Adrenal gland (tissue), 9 donors: ENCODE measurements at regions not wholly inside any gene's neighbourhood (a gene's known extent, or its start where the extent isn't known, plus 50 kb on each side); places are given as distances from the start of the nearest gene placed in this dataset.

Experiments used
- DNase-seq, 7 donors: peaks; one replicate each; pipeline ENCODE4 v3.0.0-alpha.2; 2019 to 2020
- H3K27ac ChIP-seq, 5 donors: fragments of 200-600 bp; sonication (generic) in 4 of 5; 1 replicate in 3 of 5; 2 replicates in 2 of 5; pipeline versions ENCODE4 v1.5.1 to v1.8.0; 2016 to 2020; ENCODE audit warnings: mild to moderate bottlenecking in 1 of 5
- H3K27me3 ChIP-seq: fragments of 200-600 bp; 2 replicates; pipeline ENCODE4 v1.8.0; 2021
- H3K36me3 ChIP-seq, 2 donors: fragments of 200-600 bp; replicated peaks in 1 of 2; 1 replicate in 1 of 2; 2 replicates in 1 of 2; pipeline versions ENCODE4 v1.5.1 to v1.8.0; 2018 to 2022
- H3K4me1 ChIP-seq, 2 donors: fragments of 200-600 bp; replicated peaks in 1 of 2; 1 replicate in 1 of 2; 2 replicates in 1 of 2; pipeline versions ENCODE4 v1.5.1 to v1.8.0; 2018 to 2021
- H3K4me3 ChIP-seq, 4 donors: fragments of 200-600 bp; sonication (generic) in 3 of 4; one replicate each; pipeline ENCODE4 v1.5.1; 2016 to 2018
- H3K9me3 ChIP-seq, 3 donors: fragments of 200-600 bp; sonication (generic) in 1 of 3; replicated peaks in 1 of 3; 1 replicate in 2 of 3; 2 replicates in 1 of 3; pipeline versions ENCODE4 v1.5.1 to v1.8.0; 2016 to 2021
- POLR2A ChIP-seq, 2 donors: fragments of 450-650 bp; IDR thresholded peaks; one replicate each; pipeline ENCODE4 v1.6.1; 2017; ENCODE audit warnings: antibody characterized with exemption in 2 of 2, mild to moderate bottlenecking in 2 of 2, moderate library complexity in 1 of 2
- WGBS, 4 donors: extraction: QIAGEN DNeasy Blood & Tissue Kit in 2 of 4; methylation state at CpG; one replicate each; pipeline versions ENCODE4 v1.1.5 to v1.1.7; 2013 to 2017; 5-methylcytosine and 5-hydroxymethylcytosine counted together
- intact Hi-C, 2 donors: fragments of 100-400 bp; cut with DNase I; formaldehyde crosslinking; loops; one replicate each; pipeline versions ENCODE4 v1.14.1 to v1.15.0; 2022 to 2023
- TF ChIP-seq, protein P1 (sequence below), 6 experiments: fragments of 450-650 bp in 4 of 6; fragments of 200-600 bp in 2 of 6; sonication (generic) in 1 of 6; IDR thresholded peaks; 1 replicate in 5 of 6; 2 replicates in 1 of 6; pipeline versions ENCODE4 v1.5.1 to v1.8.0; 2016 to 2021; ENCODE audit warnings: antibody characterized with exemption in 6 of 6, mild to moderate bottlenecking in 2 of 6, moderate library complexity in 1 of 6
- donor health status: healthy with polysubstance abuse.
- donor health status: Bipolar disorder and iron deficiency.
- donor health status: DM: yes; HTN: yes; CAD: no.
- donor health status: DM: no; HTN: no; CAD: no.
- donor health status: DM: no; HTN: no; CAD: no.

DNA sequence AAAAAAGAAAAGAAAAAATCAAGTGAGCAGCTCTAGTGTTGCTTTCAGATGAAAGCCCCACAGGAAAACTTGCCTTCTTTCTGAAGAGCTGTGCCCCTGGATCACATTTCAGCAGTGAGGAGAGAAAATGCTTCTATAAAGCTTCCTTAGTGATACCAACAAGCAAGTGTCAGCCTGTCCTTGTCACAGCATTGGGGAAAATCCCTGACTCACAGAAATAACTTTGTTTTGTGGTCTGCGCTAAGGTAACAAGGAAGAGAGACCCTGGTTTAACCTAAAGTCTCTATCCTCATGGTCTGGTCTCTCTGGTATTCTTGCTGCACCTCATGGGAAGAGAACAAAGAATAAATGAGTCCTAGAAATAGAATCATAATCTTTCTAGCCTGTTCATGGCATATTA, 885.2 kb upstream of the SORCS1 start:
- no peaks in the 10 kb centered on the region for H3K4me1 ChIP-seq
- intact Hi-C loops: no loop called here
- no peak overlapping the region for H3K4me3 ChIP-seq
- no peak for DNase-seq
- no peaks in the 10 kb centered on the region for H3K9me3 ChIP-seq
- 70 to 86% (median 82%) methylated on average over 1 of the region's 1 CpG for WGBS, 4 donors
- no peak overlapping the region for H3K27ac ChIP-seq
- no peak for TF ChIP-seq POLR2A (IDR thresholded peaks at IDR 0.05)
- TF ChIP-seq, protein P1, sequence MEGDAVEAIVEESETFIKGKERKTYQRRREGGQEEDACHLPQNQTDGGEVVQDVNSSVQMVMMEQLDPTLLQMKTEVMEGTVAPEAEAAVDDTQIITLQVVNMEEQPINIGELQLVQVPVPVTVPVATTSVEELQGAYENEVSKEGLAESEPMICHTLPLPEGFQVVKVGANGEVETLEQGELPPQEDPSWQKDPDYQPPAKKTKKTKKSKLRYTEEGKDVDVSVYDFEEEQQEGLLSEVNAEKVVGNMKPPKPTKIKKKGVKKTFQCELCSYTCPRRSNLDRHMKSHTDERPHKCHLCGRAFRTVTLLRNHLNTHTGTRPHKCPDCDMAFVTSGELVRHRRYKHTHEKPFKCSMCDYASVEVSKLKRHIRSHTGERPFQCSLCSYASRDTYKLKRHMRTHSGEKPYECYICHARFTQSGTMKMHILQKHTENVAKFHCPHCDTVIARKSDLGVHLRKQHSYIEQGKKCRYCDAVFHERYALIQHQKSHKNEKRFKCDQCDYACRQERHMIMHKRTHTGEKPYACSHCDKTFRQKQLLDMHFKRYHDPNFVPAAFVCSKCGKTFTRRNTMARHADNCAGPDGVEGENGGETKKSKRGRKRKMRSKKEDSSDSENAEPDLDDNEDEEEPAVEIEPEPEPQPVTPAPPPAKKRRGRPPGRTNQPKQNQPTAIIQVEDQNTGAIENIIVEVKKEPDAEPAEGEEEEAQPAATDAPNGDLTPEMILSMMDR (IDR thresholded peaks at IDR 0.05): no peak
- H3K36me3 ChIP-seq: no peaks in the 10 kb centered on the region
- H3K27me3 ChIP-seq: no peaks in the 10 kb centered on the region

DNA sequence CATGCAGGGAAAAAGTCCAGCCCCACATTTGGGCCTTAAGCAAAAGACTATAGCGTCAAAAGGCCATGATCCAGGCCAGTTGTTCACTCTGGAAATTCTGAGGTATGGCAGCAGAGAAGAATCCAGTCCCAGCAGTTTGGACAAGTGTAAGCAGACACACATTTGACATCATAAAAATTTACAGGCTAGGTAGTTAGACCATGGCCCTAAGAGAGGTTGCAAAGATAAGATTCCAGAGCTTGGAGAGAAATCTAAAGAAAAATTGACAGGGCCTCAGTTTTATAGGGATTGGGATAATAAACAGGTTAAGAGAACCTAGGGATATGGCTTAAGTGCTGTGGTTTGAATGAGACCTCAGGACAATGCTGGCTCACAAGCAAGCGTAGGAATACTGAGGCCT, 884.4 kb upstream of the SORCS1 start:
- no peak for TF ChIP-seq POLR2A (IDR thresholded peaks at IDR 0.05)
- TF ChIP-seq, protein P1 (IDR thresholded peaks at IDR 0.05): no peak
- WGBS, 4 donors: 85 to 97% (median 91%) methylated on average over 2 of the region's 2 CpGs
- no peak for DNase-seq

DNA sequence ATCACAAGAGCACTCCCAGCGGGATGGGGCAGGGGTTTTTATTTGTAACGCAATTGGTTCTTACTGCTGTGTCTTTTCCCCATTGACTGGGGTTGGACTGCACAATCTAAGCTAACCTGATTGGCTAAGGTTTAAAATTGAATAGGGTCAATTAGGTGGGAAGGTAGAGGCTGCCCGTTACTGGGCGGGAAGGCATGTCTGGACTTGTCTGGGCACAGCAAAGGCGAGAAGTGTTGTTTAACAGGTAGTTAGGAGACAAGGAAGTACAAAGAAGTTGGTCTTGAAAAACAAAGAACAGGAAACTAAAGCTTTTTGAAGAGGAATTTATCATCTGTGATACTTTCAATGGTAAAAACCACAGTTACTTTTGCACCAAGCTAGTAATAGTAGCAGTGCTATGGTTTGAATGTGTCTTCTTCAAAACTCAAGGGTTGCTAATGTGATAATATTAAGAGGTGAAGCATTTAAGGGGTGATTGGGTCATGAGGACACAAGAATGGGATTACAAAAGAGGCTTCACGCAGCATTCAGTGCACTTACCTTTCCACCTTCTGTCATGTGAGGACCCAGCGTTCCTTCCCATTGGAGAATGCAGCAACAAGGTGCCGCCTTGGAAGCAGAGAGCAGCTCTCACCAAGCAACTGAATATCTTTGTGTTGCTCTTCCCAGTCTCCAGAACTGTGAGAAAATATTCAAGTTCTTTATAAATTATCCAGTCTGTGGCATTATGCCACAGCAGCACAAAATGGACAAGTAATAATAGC, 875.5 kb upstream of the SORCS1 start:
- Histone ChIP-seq H3K4me3 (no peak overlapping the region), H3K4me1 (no peaks in the 10 kb centered on the region), H3K36me3 (no peaks in the 10 kb centered on the region), H3K27me3 (no peaks in the 10 kb centered on the region), H3K27ac (no peak overlapping the region), H3K9me3 (no peaks in the 10 kb centered on the region)
- intact Hi-C loops: no loop called here
- WGBS, 4 donors: 72 to 86% (median 80%) methylated on average over 8 of the region's 8 CpGs
- TF ChIP-seq POLR2A (IDR thresholded peaks at IDR 0.05): no peak
- TF ChIP-seq, protein P1 (IDR thresholded peaks at IDR 0.05): no peak
- DNase-seq: no peak

More for the DNA sequence above, 884.4 kb upstream of the SORCS1 start:
- intact Hi-C loops: no loop called here
- no peaks in the 10 kb centered on the region for H3K27me3 ChIP-seq
- no peaks in the 10 kb centered on the region for H3K9me3 ChIP-seq
- no peak overlapping the region for H3K27ac ChIP-seq
- no peaks in the 10 kb centered on the region for H3K36me3 ChIP-seq
- no peaks in the 10 kb centered on the region for H3K4me1 ChIP-seq
- H3K4me3 ChIP-seq: no peak overlapping the region

DNA sequence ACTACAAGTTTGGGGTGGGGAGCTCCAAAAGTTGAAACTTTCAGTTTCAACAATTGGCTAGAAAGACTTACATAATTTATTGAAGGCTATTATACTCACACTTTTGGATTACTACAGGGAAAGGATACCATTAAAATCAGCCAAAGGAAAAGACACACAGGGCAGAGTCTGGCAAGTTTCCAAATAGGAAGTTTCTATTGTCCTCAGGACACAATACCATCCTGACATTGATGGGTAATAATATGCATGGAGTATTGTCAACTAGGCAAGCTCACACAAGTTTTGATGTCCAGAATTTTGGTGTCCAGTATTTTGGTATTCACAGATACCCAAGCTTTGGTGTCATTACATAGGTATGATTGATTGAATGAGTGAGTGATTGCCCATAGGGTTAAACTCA, 872.6 kb upstream of the SORCS1 start:
- no peak overlapping the region for H3K4me3 ChIP-seq
- no peak for DNase-seq
- intact Hi-C loops: no loop called here
- TF ChIP-seq POLR2A (IDR thresholded peaks at IDR 0.05): no peak
- TF ChIP-seq, protein P1 (IDR thresholded peaks at IDR 0.05): no peak
- no peak overlapping the region for H3K27ac ChIP-seq
- no peaks in the 10 kb centered on the region for H3K4me1 ChIP-seq
- H3K27me3 ChIP-seq: no peaks in the 10 kb centered on the region
- H3K36me3 ChIP-seq: no peaks in the 10 kb centered on the region
- H3K9me3 ChIP-seq: no peaks in the 10 kb centered on the region
